GM23338 (cell line): ENCODE measurements at regions not wholly inside any gene's neighbourhood (a gene's known extent, or its start where the extent isn't known, plus 50 kb on each side); places are given as distances from the start of the nearest gene placed in this dataset.

Source experiments
- ATAC-seq: fragments of 200-7000 bp; cut with Tn5 transposase; 3 replicates; pipeline ENCODE4 v1.9.1; 2020
- DNase-seq: peaks from one replicate; pipeline ENCODE4 v3.0.0-alpha.2; 2015; ENCODE audit warnings: low spot score
- H2AFZ ChIP-seq: fragments of 200-600 bp; sonication (generic); 2 replicates; pipeline ENCODE4 v1.8.0; 2016; ENCODE audit warnings: antibody characterized with exemption, mild to moderate bottlenecking, moderate library complexity
- H3F3A ChIP-seq: fragments of 200-600 bp; sonication (generic); replicated peaks from 2 replicates; pipeline ENCODE4 v1.8.0; 2017; ENCODE audit warnings: antibody characterized with exemption, mixed run types, low read depth
- H3K27ac ChIP-seq: fragments of 200-600 bp; sonication (generic); 2 replicates; pipeline ENCODE4 v1.6.1; 2016; ENCODE audit warnings: low read depth
- H3K27me3 ChIP-seq: fragments of 200-600 bp; sonication (generic); 2 replicates; pipeline ENCODE4 v1.8.0; 2016; ENCODE audit warnings: mild to moderate bottlenecking, mixed run types, moderate library complexity; ENCODE audit not compliant: insufficient read depth
- H3K36me3 ChIP-seq: fragments of 200-600 bp; sonication (generic); 2 replicates; pipeline ENCODE4 v1.8.0; 2016; ENCODE audit warnings: mild to moderate bottlenecking; ENCODE audit not compliant: insufficient read depth
- H3K4me1 ChIP-seq: fragments of 200-600 bp; sonication (generic); 2 replicates; pipeline ENCODE4 v1.8.0; 2016; ENCODE audit warnings: mild to moderate bottlenecking, moderate library complexity; ENCODE audit not compliant: insufficient read depth
- H3K4me2 ChIP-seq: fragments of 200-600 bp; sonication (generic); 2 replicates; pipeline ENCODE4 v1.7.1; 2017; ENCODE audit warnings: mixed run types
- H3K4me3 ChIP-seq: fragments of 200-600 bp; sonication (generic); 2 replicates; pipeline ENCODE4 v1.6.1; 2016; ENCODE audit warnings: mixed run types
- H3K79me2 ChIP-seq: fragments of 200-600 bp; sonication (generic); replicated peaks from 2 replicates; pipeline ENCODE4 v1.8.0; 2017; ENCODE audit warnings: mild to moderate bottlenecking; ENCODE audit not compliant: insufficient read depth
- H3K9me2 ChIP-seq: fragments of 200-600 bp; sonication (generic); 2 replicates; pipeline ENCODE4 v1.8.0; 2017; ENCODE audit not compliant: insufficient read depth
- H4K20me1 ChIP-seq: fragments of 200-600 bp; sonication (generic); replicated peaks from 2 replicates; pipeline ENCODE4 v1.8.0; 2017; ENCODE audit warnings: mild to moderate bottlenecking; ENCODE audit not compliant: insufficient read depth
- H3K27ac Mint-ChIP-seq: 2 replicates; pipeline ENCODE4 v1.8.0; 2020; ENCODE audit warnings: inconsistent platforms, mild to moderate bottlenecking, moderate library complexity, mixed read lengths
- H3K27me3 Mint-ChIP-seq: 3 replicates; pipeline ENCODE4 v1.8.0; 2022; ENCODE audit warnings: low read depth, mild to moderate bottlenecking, moderate library complexity, mixed read lengths, inconsistent platforms; ENCODE audit not compliant: insufficient read depth, poor library complexity
- H3K36me3 Mint-ChIP-seq: 3 replicates; pipeline ENCODE4 v1.8.0; 2021; ENCODE audit warnings: low read depth, mild to moderate bottlenecking, inconsistent platforms, moderate library complexity, mixed read lengths
- H3K4me1 Mint-ChIP-seq: 3 replicates; pipeline ENCODE4 v1.8.0; 2020; ENCODE audit warnings: mild to moderate bottlenecking, inconsistent platforms, mixed read lengths
- H3K4me3 Mint-ChIP-seq: 3 replicates; pipeline ENCODE4 v1.8.0; 2021; ENCODE audit warnings: moderate library complexity, mild to moderate bottlenecking, inconsistent platforms, mixed read lengths
- H3K9me3 Mint-ChIP-seq: 3 replicates; pipeline ENCODE4 v1.8.0; 2020; ENCODE audit warnings: moderate library complexity, mild to moderate bottlenecking, inconsistent platforms, mixed read lengths
- CREB1 ChIP-seq: fragments of 250-450 bp; sonication (Bioruptor Pico); IDR thresholded peaks from 2 replicates; pipeline ENCODE4 v1.5.0; 2020; ENCODE audit warnings: low read depth, mild to moderate bottlenecking, moderate library complexity
- CTCF ChIP-seq, 2 experiments: fragments of 200-600 bp in 1 of 2; sonication (generic) in 1 of 2; conservative IDR thresholded peaks; 2 replicates each; pipeline versions ENCODE4 v1.5.1 to v1.6.1; 2016 to 2017; ENCODE audit warnings: antibody characterized with exemption in 2 of 2, low read depth in 2 of 2, mild to moderate bottlenecking in 2 of 2, moderate library complexity in 1 of 2
- ETS1 ChIP-seq: IDR thresholded peaks from 2 replicates; pipeline ENCODE4 v1.6.1; 2016; ENCODE audit warnings: antibody characterized with exemption
- EZH2 ChIP-seq: fragments of 200-600 bp; sonication (generic); IDR thresholded peaks from one replicate; pipeline ENCODE4 v1.8.0; 2017; ENCODE audit warnings: antibody characterized with exemption, mild to moderate bottlenecking, low read depth; ENCODE audit not compliant: unreplicated experiment
- JUNB ChIP-seq: IDR thresholded peaks from one replicate; pipeline ENCODE4 v1.6.1; 2016; ENCODE audit warnings: antibody characterized with exemption; ENCODE audit not compliant: unreplicated experiment
- NANOG ChIP-seq: IDR thresholded peaks from 2 replicates; pipeline ENCODE4 v1.6.1; 2016; ENCODE audit warnings: antibody characterized with exemption, borderline replicate concordance
- POLR2AphosphoS5 ChIP-seq: IDR thresholded peaks from 2 replicates; pipeline ENCODE4 v1.6.1; 2016; ENCODE audit warnings: antibody characterized with exemption, low read depth
- REST ChIP-seq: IDR thresholded peaks from one replicate; pipeline ENCODE4 v1.6.1; 2018; ENCODE audit warnings: antibody characterized with exemption; ENCODE audit not compliant: unreplicated experiment
- STAT1 ChIP-seq: IDR thresholded peaks from one replicate; pipeline ENCODE4 v1.6.1; 2016; ENCODE audit warnings: antibody characterized with exemption; ENCODE audit not compliant: unreplicated experiment
- ZNF114 ChIP-seq: fragments of 250-450 bp; sonication (Bioruptor Pico); IDR thresholded peaks from 2 replicates; pipeline ENCODE4 v1.5.0; 2020; ENCODE audit warnings: mild to moderate bottlenecking, moderate library complexity
- ZNF331 ChIP-seq: fragments of 250-450 bp; sonication (Bioruptor Pico); IDR thresholded peaks from 2 replicates; pipeline ENCODE4 v1.5.0; 2020; ENCODE audit warnings: low read depth, mild to moderate bottlenecking, moderate library complexity
- ZNF462 ChIP-seq: fragments of 250-450 bp; sonication (Bioruptor Pico); IDR thresholded peaks from 2 replicates; pipeline ENCODE4 v1.5.0; 2020; ENCODE audit warnings: mild to moderate bottlenecking, moderate library complexity

GRCh38 chr7:112622159-112622715, 141.4 kb downstream of the LSMEM1 start (continued):
- no peak for TF ChIP-seq ZNF462
- no peak for TF ChIP-seq ETS1

GRCh38 chr7:112624416-112624815, 143.6 kb downstream of the LSMEM1 start:
- Histone ChIP-seq H3K79me2 (no peaks in the 10 kb centered on the region), H4K20me1 (no peaks in the 10 kb centered on the region), H3K9me2 (no peaks in the 10 kb centered on the region), H3F3A (no peaks in the 10 kb centered on the region), H3K4me3 (no peak overlapping the region), H3K27ac (no peak overlapping the region), H3K4me2 (no peak overlapping the region), H3K27me3 (no peaks in the 10 kb centered on the region), H3K36me3 (no peaks in the 10 kb centered on the region), H2AFZ (no peak overlapping the region), H3K4me1 (no peaks in the 10 kb centered on the region)
- DNase-seq (no peak), ATAC-seq (no peak)
- peaks cover 2% of the 10 kb centered on the region for H3K27me3 Mint-ChIP-seq
- no peaks in the 10 kb centered on the region for H3K36me3 Mint-ChIP-seq
- peaks cover 9% of the 10 kb centered on the region for H3K4me1 Mint-ChIP-seq
- H3K4me3 Mint-ChIP-seq = no peak overlapping the region
- H3K27ac Mint-ChIP-seq = no peak overlapping the region
- peaks cover 8% of the 10 kb centered on the region for H3K9me3 Mint-ChIP-seq
- TF ChIP-seq CTCF (conservative IDR thresholded peaks at IDR 0.05; ENCODE audit: low read depth in 2 of 2) (no peak), ZNF114 (CRISPR knock-in tag) (no peak), REST (no peak), STAT1 (no peak), CREB1 (no peak), ETS1 (no peak), ZNF331 (no peak), JUNB (no peak), POLR2AphosphoS5 (no peak), EZH2 (no peak), NANOG (no peak)
